Adrenal gland (tissue), 9 donors: ENCODE measurements at regions not wholly inside any gene's neighbourhood (a gene's known extent, or its start where the extent isn't known, plus 50 kb on each side); places are given as distances from the start of the nearest gene placed in this dataset.

ENCODE experiments used
- DNase-seq, 7 donors: peaks; one replicate each; pipeline ENCODE4 v3.0.0-alpha.2; 2019 to 2020
- H3K27ac ChIP-seq, 5 donors: fragments of 200-600 bp; sonication (generic) in 4 of 5; 1 replicate in 3 of 5; 2 replicates in 2 of 5; pipeline versions ENCODE4 v1.5.1 to v1.8.0; 2016 to 2020; ENCODE audit warnings: mild to moderate bottlenecking in 1 of 5
- H3K27me3 ChIP-seq: fragments of 200-600 bp; 2 replicates; pipeline ENCODE4 v1.8.0; 2021
- H3K36me3 ChIP-seq, 2 donors: fragments of 200-600 bp; replicated peaks in 1 of 2; 1 replicate in 1 of 2; 2 replicates in 1 of 2; pipeline versions ENCODE4 v1.5.1 to v1.8.0; 2018 to 2022
- H3K4me1 ChIP-seq, 2 donors: fragments of 200-600 bp; replicated peaks in 1 of 2; 1 replicate in 1 of 2; 2 replicates in 1 of 2; pipeline versions ENCODE4 v1.5.1 to v1.8.0; 2018 to 2021
- H3K4me3 ChIP-seq, 4 donors: fragments of 200-600 bp; sonication (generic) in 3 of 4; one replicate each; pipeline ENCODE4 v1.5.1; 2016 to 2018
- H3K9me3 ChIP-seq, 3 donors: fragments of 200-600 bp; sonication (generic) in 1 of 3; replicated peaks in 1 of 3; 1 replicate in 2 of 3; 2 replicates in 1 of 3; pipeline versions ENCODE4 v1.5.1 to v1.8.0; 2016 to 2021
- POLR2A ChIP-seq, 2 donors: fragments of 450-650 bp; IDR thresholded peaks; one replicate each; pipeline ENCODE4 v1.6.1; 2017; ENCODE audit warnings: antibody characterized with exemption in 2 of 2, mild to moderate bottlenecking in 2 of 2, moderate library complexity in 1 of 2
- WGBS, 4 donors: extraction: QIAGEN DNeasy Blood & Tissue Kit in 2 of 4; methylation state at CpG; one replicate each; pipeline versions ENCODE4 v1.1.5 to v1.1.7; 2013 to 2017; 5-methylcytosine and 5-hydroxymethylcytosine counted together
- intact Hi-C, 2 donors: fragments of 100-400 bp; cut with DNase I; formaldehyde crosslinking; loops; one replicate each; pipeline versions ENCODE4 v1.14.1 to v1.15.0; 2022 to 2023
- TF ChIP-seq, protein P1 (sequence below), 6 experiments: fragments of 450-650 bp in 4 of 6; fragments of 200-600 bp in 2 of 6; sonication (generic) in 1 of 6; IDR thresholded peaks; 1 replicate in 5 of 6; 2 replicates in 1 of 6; pipeline versions ENCODE4 v1.5.1 to v1.8.0; 2016 to 2021; ENCODE audit warnings: antibody characterized with exemption in 6 of 6, mild to moderate bottlenecking in 2 of 6, moderate library complexity in 1 of 6
- donor health status: healthy with polysubstance abuse.
- donor health status: Bipolar disorder and iron deficiency.
- donor health status: DM: yes; HTN: yes; CAD: no.
- donor health status: DM: no; HTN: no; CAD: no.
- donor health status: DM: no; HTN: no; CAD: no.

DNA sequence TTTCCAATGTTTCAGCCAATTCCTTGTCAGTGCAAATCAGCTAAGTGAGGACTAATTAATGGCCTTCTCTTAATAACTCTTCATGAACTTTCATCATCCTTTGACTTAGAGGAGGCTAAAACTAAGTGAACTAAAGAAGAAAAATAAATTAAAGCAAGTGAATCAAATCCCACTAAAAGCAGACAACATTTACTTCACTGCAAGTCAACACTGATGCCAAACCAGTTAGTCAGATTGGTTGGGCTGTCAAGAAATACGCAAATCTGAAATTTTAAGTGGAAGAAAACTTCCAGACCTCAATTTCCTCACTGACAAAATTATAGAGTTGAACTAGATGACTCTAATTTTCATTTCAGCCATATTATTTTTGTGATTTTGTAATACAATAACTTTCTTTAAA, 137.2 kb upstream of the PRLR start:
- Histone ChIP-seq H3K9me3 (no peaks in the 10 kb centered on the region), H3K4me3 (no peak overlapping the region), H3K27ac (no peak overlapping the region), H3K36me3 (no peaks in the 10 kb centered on the region), H3K4me1 (no peaks in the 10 kb centered on the region), H3K27me3 (no peaks in the 10 kb centered on the region)
- intact Hi-C loops, result no loop called here
- 59 to 95% (median 84%) methylated on average over 1 of the region's 1 CpG for WGBS, 4 donors
- DNase-seq, result no peak
- TF ChIP-seq, protein P1, sequence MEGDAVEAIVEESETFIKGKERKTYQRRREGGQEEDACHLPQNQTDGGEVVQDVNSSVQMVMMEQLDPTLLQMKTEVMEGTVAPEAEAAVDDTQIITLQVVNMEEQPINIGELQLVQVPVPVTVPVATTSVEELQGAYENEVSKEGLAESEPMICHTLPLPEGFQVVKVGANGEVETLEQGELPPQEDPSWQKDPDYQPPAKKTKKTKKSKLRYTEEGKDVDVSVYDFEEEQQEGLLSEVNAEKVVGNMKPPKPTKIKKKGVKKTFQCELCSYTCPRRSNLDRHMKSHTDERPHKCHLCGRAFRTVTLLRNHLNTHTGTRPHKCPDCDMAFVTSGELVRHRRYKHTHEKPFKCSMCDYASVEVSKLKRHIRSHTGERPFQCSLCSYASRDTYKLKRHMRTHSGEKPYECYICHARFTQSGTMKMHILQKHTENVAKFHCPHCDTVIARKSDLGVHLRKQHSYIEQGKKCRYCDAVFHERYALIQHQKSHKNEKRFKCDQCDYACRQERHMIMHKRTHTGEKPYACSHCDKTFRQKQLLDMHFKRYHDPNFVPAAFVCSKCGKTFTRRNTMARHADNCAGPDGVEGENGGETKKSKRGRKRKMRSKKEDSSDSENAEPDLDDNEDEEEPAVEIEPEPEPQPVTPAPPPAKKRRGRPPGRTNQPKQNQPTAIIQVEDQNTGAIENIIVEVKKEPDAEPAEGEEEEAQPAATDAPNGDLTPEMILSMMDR (IDR thresholded peaks at IDR 0.05), result no peak
- no peak for TF ChIP-seq POLR2A (IDR thresholded peaks at IDR 0.05)

DNA sequence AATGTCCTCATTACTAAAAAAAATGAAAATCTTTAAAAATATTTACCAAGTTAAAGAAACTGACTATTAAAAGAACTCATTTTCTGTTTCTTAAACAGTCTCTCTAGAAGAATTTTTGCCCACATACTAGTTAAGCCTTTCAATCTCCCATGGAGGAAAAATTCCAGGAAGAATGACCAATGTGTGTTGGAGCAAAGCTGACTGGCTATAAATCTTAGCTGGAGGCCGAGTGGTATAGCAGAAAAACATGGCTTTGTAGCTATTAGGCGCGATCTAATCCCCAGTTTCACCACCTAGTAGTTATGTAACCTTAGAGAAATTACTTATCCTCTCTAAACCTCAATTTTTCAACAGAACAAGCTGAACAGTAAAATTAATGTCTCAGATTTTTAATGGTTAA, 135.5 kb upstream of the PRLR start:
- H3K4me1 ChIP-seq, result no peaks in the 10 kb centered on the region
- 66 to 76% (median 73%) methylated on average over 3 of the region's 3 CpGs for WGBS, 4 donors
- H3K36me3 ChIP-seq, result no peaks in the 10 kb centered on the region
- DNase-seq, result no peak
- H3K27ac ChIP-seq, result no peak overlapping the region
- no peak overlapping the region for H3K4me3 ChIP-seq
- no peaks in the 10 kb centered on the region for H3K27me3 ChIP-seq
- no peak for TF ChIP-seq POLR2A (IDR thresholded peaks at IDR 0.05)
- TF ChIP-seq, protein P1 (IDR thresholded peaks at IDR 0.05), result no peak
- intact Hi-C loops, result no loop called here
- no peaks in the 10 kb centered on the region for H3K9me3 ChIP-seq

- DNase-seq, result no peak
- no peak overlapping the region for H3K4me3 ChIP-seq
- TF ChIP-seq POLR2A (IDR thresholded peaks at IDR 0.05), result no peak
- TF ChIP-seq, protein P1 (IDR thresholded peaks at IDR 0.05), result no peak
- intact Hi-C loops, result no loop called here
- H3K36me3 ChIP-seq, result no peaks in the 10 kb centered on the region
- 83 to 97% (median 85%) methylated on average over 2 of the region's 2 CpGs for WGBS, 4 donors
- H3K27ac ChIP-seq, result no peak overlapping the region
- H3K9me3 ChIP-seq, result no peaks in the 10 kb centered on the region
- no peaks in the 10 kb centered on the region for H3K4me1 ChIP-seq
- H3K27me3 ChIP-seq, result no peaks in the 10 kb centered on the region
Measured at GRCh38 chr5:35364350-35364749, 134.1 kb upstream of the PRLR start.

GRCh38 chr5:35363387-35363965, 133.2 kb upstream of the PRLR start:
- no peaks in the 10 kb centered on the region for H3K27me3 ChIP-seq
- H3K9me3 ChIP-seq, result no peaks in the 10 kb centered on the region
- intact Hi-C loops, result no loop called here
- TF ChIP-seq, protein P1 (IDR thresholded peaks at IDR 0.05), result no peak
- no peak for TF ChIP-seq POLR2A (IDR thresholded peaks at IDR 0.05)
- WGBS, 4 donors, result 71 to 76% (median 73%) methylated on average over 4 of the region's 4 CpGs
- DNase-seq, result no peak
- no peaks in the 10 kb centered on the region for H3K36me3 ChIP-seq
- no peak overlapping the region for H3K27ac ChIP-seq
- H3K4me3 ChIP-seq, result no peak overlapping the region
- H3K4me1 ChIP-seq, result no peaks in the 10 kb centered on the region
